Neural cell (in vitro differentiated cells): ENCODE measurements at regions not wholly inside any gene's neighbourhood (a gene's known extent, or its start where the extent isn't known, plus 50 kb on each side); places are given as distances from the start of the nearest gene placed in this dataset.

Source experiments
- H2AFZ ChIP-seq: fragments of 200-600, 300-800 bp; sonication (generic), shearing (Covaris generic); 2 replicates; pipeline ENCODE4 v1.6.0; 2014; ENCODE audit warnings: low read depth, mild to moderate bottlenecking, antibody characterized with exemption, low read length, moderate library complexity
- H3F3A ChIP-seq: fragments of 200-600 bp; shearing (Covaris generic); 2 replicates; pipeline ENCODE4 v1.6.1; 2016; ENCODE audit warnings: mild to moderate bottlenecking, moderate library complexity, mixed read lengths, antibody characterized with exemption, low read length; ENCODE audit not compliant: insufficient read depth, poor library complexity, severe bottlenecking
- H3K27ac ChIP-seq: fragments of 200-600, 300-800 bp; sonication (generic), shearing (Covaris generic); 2 replicates; pipeline ENCODE4 v1.5.1; 2014; ENCODE audit warnings: mild to moderate bottlenecking, low read length, moderate library complexity
- H3K27me3 ChIP-seq: fragments of 300-800, 200-600 bp; sonication (generic), shearing (Covaris generic); 2 replicates; pipeline ENCODE4 v1.6.0; 2014; ENCODE audit warnings: mild to moderate bottlenecking, low read depth, low read length, moderate library complexity; ENCODE audit not compliant: insufficient read depth
- H3K36me3 ChIP-seq: fragments of 300-800, 200-600 bp; sonication (generic), shearing (Covaris generic); 2 replicates; pipeline ENCODE4 v1.5.1; 2014; ENCODE audit warnings: mild to moderate bottlenecking, antibody characterized with exemption, low read length, moderate library complexity; ENCODE audit not compliant: insufficient read depth
- H3K4me2 ChIP-seq: fragments of 300-800, 200-600 bp; sonication (generic), shearing (Covaris generic); 2 replicates; pipeline ENCODE4 v1.6.0; 2014; ENCODE audit warnings: mild to moderate bottlenecking, low read length
- H3K4me3 ChIP-seq: fragments of 300-800, 200-600 bp; sonication (generic), shearing (Covaris generic); 2 replicates; pipeline ENCODE4 v1.5.1; 2014; ENCODE audit warnings: mild to moderate bottlenecking, low read length, moderate library complexity
- H3K79me2 ChIP-seq: fragments of 200-600 bp; shearing (Covaris generic); replicated peaks from 2 replicates; pipeline ENCODE4 v1.6.0; 2014; ENCODE audit warnings: mild to moderate bottlenecking, low read length, moderate library complexity; ENCODE audit not compliant: insufficient read depth
- H3K9ac ChIP-seq: fragments of 300-800, 200-600 bp; sonication (generic), shearing (Covaris generic); 2 replicates; pipeline ENCODE4 v1.6.1; 2016; ENCODE audit warnings: mild to moderate bottlenecking, low read length, mixed read lengths
- H3K9me2 ChIP-seq: fragments of 200-600 bp; shearing (Covaris generic); 2 replicates; pipeline ENCODE4 v1.6.1; 2016; ENCODE audit warnings: mild to moderate bottlenecking, low read length, mixed read lengths; ENCODE audit not compliant: insufficient read depth
- H3K9me3 ChIP-seq: fragments of 200-600, 300-800 bp; sonication (generic), shearing (Covaris generic); 2 replicates; pipeline ENCODE4 v1.6.1; 2016; ENCODE audit warnings: mild to moderate bottlenecking, mixed run types, low read length, moderate library complexity, mixed read lengths
- H4K20me1 ChIP-seq: fragments of 200-600 bp; shearing (Covaris generic); 2 replicates; pipeline ENCODE4 v1.6.1; 2016; ENCODE audit warnings: mild to moderate bottlenecking, mixed run types; ENCODE audit not compliant: insufficient read depth
- EP300 ChIP-seq: fragments of 450-650 bp; conservative IDR thresholded peaks from 2 replicates; pipeline ENCODE4 v1.6.1; 2014; ENCODE audit warnings: antibody characterized with exemption, mild to moderate bottlenecking, moderate library complexity; ENCODE audit not compliant: poor library complexity, severe bottlenecking
- EZH2 ChIP-seq: fragments of 200-600, 300-800 bp; shearing (Covaris generic), sonication (generic); IDR thresholded peaks from 2 replicates; pipeline ENCODE4 v1.6.1; 2014; ENCODE audit warnings: antibody characterized with exemption, low read length, borderline replicate concordance, mild to moderate bottlenecking; ENCODE audit not compliant: insufficient read depth, poor library complexity, severe bottlenecking
- MXI1 ChIP-seq: fragments of 450-650 bp; conservative IDR thresholded peaks from 2 replicates; pipeline ENCODE4 v1.6.1; 2014; ENCODE audit warnings: antibody characterized with exemption, mild to moderate bottlenecking; ENCODE audit not compliant: poor library complexity, severe bottlenecking
- POLR2AphosphoS5 ChIP-seq: IDR thresholded peaks from 2 replicates; pipeline ENCODE4 v1.6.1; 2012
- RAD21 ChIP-seq: fragments of 450-650 bp; conservative IDR thresholded peaks from 2 replicates; pipeline ENCODE4 v1.6.1; 2014; ENCODE audit warnings: antibody characterized with exemption, mild to moderate bottlenecking, moderate library complexity
- SMC3 ChIP-seq: fragments of 450-650 bp; conservative IDR thresholded peaks from 2 replicates; pipeline ENCODE4 v1.6.1; 2014; ENCODE audit warnings: antibody characterized with exemption, mild to moderate bottlenecking, moderate library complexity; ENCODE audit not compliant: poor library complexity
- TAF1 ChIP-seq: IDR thresholded peaks from 2 replicates; pipeline ENCODE4 v1.6.1; 2012; ENCODE audit warnings: low read depth
- TF ChIP-seq, protein P1 (sequence below): fragments of 450-650 bp; IDR thresholded peaks from 2 replicates; pipeline ENCODE4 v1.5.1; 2014; ENCODE audit warnings: antibody characterized with exemption, mild to moderate bottlenecking, moderate library complexity; ENCODE audit not compliant: poor library complexity, severe bottlenecking
- TF ChIP-seq, protein P2 (sequence below): IDR thresholded peaks from 2 replicates; pipeline ENCODE4 v1.6.1; 2012; ENCODE audit warnings: borderline replicate concordance

DNA sequence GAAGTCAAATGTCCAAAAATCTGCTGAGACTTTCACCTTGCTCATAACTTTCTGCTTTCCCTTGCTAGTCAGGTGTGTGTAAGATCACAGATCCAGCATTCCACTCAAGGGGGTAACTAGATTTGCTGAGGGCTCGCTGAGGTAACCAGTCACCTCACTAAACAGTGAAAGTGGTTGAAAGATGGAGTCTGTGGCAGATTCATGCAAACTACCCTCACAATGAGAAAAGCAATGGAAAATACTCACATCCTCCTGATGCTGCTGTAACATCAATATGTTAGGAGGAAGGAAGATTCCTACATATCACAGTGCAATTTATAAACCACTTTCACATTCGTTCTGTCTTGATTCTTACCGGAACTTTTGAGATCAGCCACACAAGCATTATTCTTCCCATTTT lies 174.3 kb upstream of the BCL6 start (continued):
- no peak for TF ChIP-seq SMC3
- TF ChIP-seq POLR2AphosphoS5: no peak
- TF ChIP-seq RAD21: no peak

DNA sequence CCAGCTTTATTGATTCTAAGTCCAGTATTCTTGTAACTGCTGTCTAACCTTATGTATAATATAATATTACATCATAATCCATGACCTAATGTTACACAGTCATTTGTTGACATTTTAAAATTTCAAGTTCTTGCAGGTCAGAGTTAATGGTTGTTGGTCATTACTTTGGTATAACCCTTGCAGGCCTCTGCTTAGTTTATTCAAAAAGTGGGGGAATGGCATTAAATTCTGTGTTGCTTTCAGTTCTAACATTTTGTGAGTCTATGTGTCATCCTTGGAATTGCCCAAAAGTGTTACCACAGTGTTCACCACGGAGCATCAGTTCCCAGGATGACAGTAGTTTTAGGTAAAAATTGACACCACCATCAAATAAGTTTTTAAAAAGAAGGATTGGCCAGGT lies 174.8 kb upstream of the BCL6 start:
- no peak overlapping the region for H3K27ac ChIP-seq
- no peaks in the 10 kb centered on the region for H3K27me3 ChIP-seq
- H3K36me3 ChIP-seq: no peaks in the 10 kb centered on the region
- no peaks in the 10 kb centered on the region for H3F3A ChIP-seq
- H4K20me1 ChIP-seq: no peaks in the 10 kb centered on the region
- TF ChIP-seq MXI1 (no peak), SMC3 (no peak), TAF1 (no peak), EP300 (no peak)
- TF ChIP-seq, protein P1, sequence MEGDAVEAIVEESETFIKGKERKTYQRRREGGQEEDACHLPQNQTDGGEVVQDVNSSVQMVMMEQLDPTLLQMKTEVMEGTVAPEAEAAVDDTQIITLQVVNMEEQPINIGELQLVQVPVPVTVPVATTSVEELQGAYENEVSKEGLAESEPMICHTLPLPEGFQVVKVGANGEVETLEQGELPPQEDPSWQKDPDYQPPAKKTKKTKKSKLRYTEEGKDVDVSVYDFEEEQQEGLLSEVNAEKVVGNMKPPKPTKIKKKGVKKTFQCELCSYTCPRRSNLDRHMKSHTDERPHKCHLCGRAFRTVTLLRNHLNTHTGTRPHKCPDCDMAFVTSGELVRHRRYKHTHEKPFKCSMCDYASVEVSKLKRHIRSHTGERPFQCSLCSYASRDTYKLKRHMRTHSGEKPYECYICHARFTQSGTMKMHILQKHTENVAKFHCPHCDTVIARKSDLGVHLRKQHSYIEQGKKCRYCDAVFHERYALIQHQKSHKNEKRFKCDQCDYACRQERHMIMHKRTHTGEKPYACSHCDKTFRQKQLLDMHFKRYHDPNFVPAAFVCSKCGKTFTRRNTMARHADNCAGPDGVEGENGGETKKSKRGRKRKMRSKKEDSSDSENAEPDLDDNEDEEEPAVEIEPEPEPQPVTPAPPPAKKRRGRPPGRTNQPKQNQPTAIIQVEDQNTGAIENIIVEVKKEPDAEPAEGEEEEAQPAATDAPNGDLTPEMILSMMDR: no peak
- H3K4me3 ChIP-seq: no peak overlapping the region
- H3K9me3 ChIP-seq: no peaks in the 10 kb centered on the region
- H3K9me2 ChIP-seq: no peaks in the 10 kb centered on the region
- no peak overlapping the region for H2AFZ ChIP-seq
- H3K9ac ChIP-seq: no peak overlapping the region
- H3K79me2 ChIP-seq: no peaks in the 10 kb centered on the region
- no peak overlapping the region for H3K4me2 ChIP-seq

DNA sequence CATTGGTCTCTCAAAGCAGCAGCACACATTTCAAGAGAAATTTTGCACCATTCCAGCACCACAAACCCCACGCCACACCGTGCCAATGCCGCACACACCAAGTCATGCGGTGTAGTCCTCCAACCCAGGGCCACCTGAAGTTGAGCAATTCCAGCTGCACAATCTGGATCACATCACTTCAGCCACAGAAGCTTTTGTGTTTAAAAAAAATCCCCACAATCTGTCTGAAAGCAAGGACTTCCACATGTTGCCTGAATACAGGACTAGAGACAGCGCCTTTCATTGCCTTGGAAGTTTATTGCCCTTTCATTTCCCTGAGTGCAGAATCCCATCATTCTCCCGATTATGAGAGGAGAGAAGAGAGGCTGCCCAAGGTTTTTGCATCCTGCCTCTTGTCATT lies 175.6 kb upstream of the BCL6 start:
- H3K4me2 ChIP-seq: no peak overlapping the region
- no peaks in the 10 kb centered on the region for H4K20me1 ChIP-seq
- no peak overlapping the region for H3K4me3 ChIP-seq
- TF ChIP-seq EP300 (no peak), RAD21 (no peak), EZH2 (no peak), MXI1 (no peak), POLR2AphosphoS5 (no peak), TAF1 (no peak), SMC3 (no peak)
- TF ChIP-seq, protein P2, sequence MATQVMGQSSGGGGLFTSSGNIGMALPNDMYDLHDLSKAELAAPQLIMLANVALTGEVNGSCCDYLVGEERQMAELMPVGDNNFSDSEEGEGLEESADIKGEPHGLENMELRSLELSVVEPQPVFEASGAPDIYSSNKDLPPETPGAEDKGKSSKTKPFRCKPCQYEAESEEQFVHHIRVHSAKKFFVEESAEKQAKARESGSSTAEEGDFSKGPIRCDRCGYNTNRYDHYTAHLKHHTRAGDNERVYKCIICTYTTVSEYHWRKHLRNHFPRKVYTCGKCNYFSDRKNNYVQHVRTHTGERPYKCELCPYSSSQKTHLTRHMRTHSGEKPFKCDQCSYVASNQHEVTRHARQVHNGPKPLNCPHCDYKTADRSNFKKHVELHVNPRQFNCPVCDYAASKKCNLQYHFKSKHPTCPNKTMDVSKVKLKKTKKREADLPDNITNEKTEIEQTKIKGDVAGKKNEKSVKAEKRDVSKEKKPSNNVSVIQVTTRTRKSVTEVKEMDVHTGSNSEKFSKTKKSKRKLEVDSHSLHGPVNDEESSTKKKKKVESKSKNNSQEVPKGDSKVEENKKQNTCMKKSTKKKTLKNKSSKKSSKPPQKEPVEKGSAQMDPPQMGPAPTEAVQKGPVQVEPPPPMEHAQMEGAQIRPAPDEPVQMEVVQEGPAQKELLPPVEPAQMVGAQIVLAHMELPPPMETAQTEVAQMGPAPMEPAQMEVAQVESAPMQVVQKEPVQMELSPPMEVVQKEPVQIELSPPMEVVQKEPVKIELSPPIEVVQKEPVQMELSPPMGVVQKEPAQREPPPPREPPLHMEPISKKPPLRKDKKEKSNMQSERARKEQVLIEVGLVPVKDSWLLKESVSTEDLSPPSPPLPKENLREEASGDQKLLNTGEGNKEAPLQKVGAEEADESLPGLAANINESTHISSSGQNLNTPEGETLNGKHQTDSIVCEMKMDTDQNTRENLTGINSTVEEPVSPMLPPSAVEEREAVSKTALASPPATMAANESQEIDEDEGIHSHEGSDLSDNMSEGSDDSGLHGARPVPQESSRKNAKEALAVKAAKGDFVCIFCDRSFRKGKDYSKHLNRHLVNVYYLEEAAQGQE: no peak
- TF ChIP-seq, protein P1: no peak
- no peaks in the 10 kb centered on the region for H3F3A ChIP-seq
- no peaks in the 10 kb centered on the region for H3K36me3 ChIP-seq
- H3K27ac ChIP-seq: no peak overlapping the region
- H3K79me2 ChIP-seq: no peaks in the 10 kb centered on the region
- no peak overlapping the region for H2AFZ ChIP-seq
- H3K9ac ChIP-seq: no peak overlapping the region
- H3K27me3 ChIP-seq: no peaks in the 10 kb centered on the region
- H3K9me2 ChIP-seq: no peaks in the 10 kb centered on the region
- H3K9me3 ChIP-seq: no peaks in the 10 kb centered on the region
